KMS-11 (cell line): ENCODE measurements at regions not wholly inside any gene's neighbourhood (a gene's known extent, or its start where the extent isn't known, plus 50 kb on each side); places are given as distances from the start of the nearest gene placed in this dataset.

ENCODE experiments used
- H2AFZ ChIP-seq: fragments of 200-600 bp; sonication (generic); 2 replicates; pipeline ENCODE4 v1.6.1; 2016; ENCODE audit warnings: antibody characterized with exemption, mixed run types, low read depth
- H3K27ac ChIP-seq: fragments of 200-600 bp; sonication (generic); 2 replicates; pipeline ENCODE4 v1.6.1; 2016; ENCODE audit warnings: mild to moderate bottlenecking, mixed run types
- H3K27me3 ChIP-seq: fragments of 200-600 bp; sonication (generic); 2 replicates; pipeline ENCODE4 v1.6.1; 2017; ENCODE audit warnings: mild to moderate bottlenecking, low read depth, mixed run types, moderate library complexity; ENCODE audit not compliant: insufficient read depth
- H3K36me3 ChIP-seq: fragments of 200-600 bp; sonication (generic); 2 replicates; pipeline ENCODE4 v1.6.1; 2017; ENCODE audit warnings: mild to moderate bottlenecking, mixed run types; ENCODE audit not compliant: insufficient read depth
- H3K4me1 ChIP-seq: fragments of 200-600 bp; sonication (generic); 2 replicates; pipeline ENCODE4 v1.6.1; 2016; ENCODE audit warnings: mild to moderate bottlenecking, low read depth, mixed run types; ENCODE audit not compliant: poor library complexity, severe bottlenecking
- H3K4me2 ChIP-seq: fragments of 200-600 bp; sonication (generic); 2 replicates; pipeline ENCODE4 v1.7.0; 2016; ENCODE audit warnings: mild to moderate bottlenecking, mixed run types
- H3K4me3 ChIP-seq: fragments of 200-600 bp; sonication (generic); IDR thresholded peaks from 2 replicates; pipeline ENCODE4 v1.6.1; 2017; ENCODE audit warnings: low read depth, low read length, mixed read lengths; ENCODE audit not compliant: insufficient read depth
- H3K79me2 ChIP-seq: fragments of 200-600 bp; sonication (generic); 2 replicates; pipeline ENCODE4 v1.6.1; 2016; ENCODE audit warnings: low read depth, mixed run types; ENCODE audit not compliant: insufficient read depth
- H3K9ac ChIP-seq: fragments of 200-600 bp; sonication (generic); 2 replicates; pipeline ENCODE4 v1.6.1; 2016; ENCODE audit warnings: mild to moderate bottlenecking, mixed run types
- H4K20me1 ChIP-seq: fragments of 200-600 bp; sonication (generic); 2 replicates; pipeline ENCODE4 v1.6.1; 2016; ENCODE audit warnings: mild to moderate bottlenecking, mixed run types; ENCODE audit not compliant: insufficient read depth
- CTCF ChIP-seq: fragments of 200-600 bp; sonication (generic); conservative IDR thresholded peaks from 2 replicates; pipeline ENCODE4 v1.6.1; 2017; ENCODE audit warnings: low read depth, mild to moderate bottlenecking, antibody characterized with exemption, low read length, moderate library complexity, mixed read lengths

- Histone ChIP-seq H3K9ac (no peak overlapping the region), H3K36me3 (no peaks in the 10 kb centered on the region), H3K79me2 (no peaks in the 10 kb centered on the region), H3K27me3 (no peaks in the 10 kb centered on the region), H3K4me1 (no peaks in the 10 kb centered on the region), H3K27ac (no peak overlapping the region), H3K4me2 (no peak overlapping the region), H4K20me1 (no peaks in the 10 kb centered on the region), H3K4me3 (no peak overlapping the region), H2AFZ (no peak overlapping the region)
- TF ChIP-seq CTCF = no peak
These were observed 375.8 kb upstream of the NFE2L3 start for GRCh38 chr7:25775999-25776743.

DNA sequence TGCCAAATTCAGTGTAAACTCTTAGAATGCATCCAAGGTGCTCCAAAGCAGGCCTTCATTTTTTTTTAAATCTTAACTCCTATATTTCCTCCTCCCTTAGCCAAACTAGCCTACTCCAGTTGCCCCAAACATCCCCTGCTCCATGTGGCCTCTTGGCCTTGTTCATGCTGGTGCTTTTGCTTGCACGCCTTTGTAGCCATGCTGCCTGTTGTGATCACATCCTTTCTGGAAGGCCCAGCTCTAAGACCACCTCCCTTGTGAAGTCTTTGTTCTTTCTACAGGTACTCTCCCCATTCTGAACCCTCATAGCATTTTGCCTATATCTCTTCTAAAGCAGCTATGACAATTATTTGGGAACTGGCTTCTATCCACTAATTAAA lies 375.3 kb upstream of the NFE2L3 start:
- Histone ChIP-seq H3K27ac (no peak overlapping the region), H2AFZ (no peak overlapping the region), H3K4me1 (no peaks in the 10 kb centered on the region), H3K4me3 (no peak overlapping the region), H3K4me2 (no peak overlapping the region), H3K79me2 (no peaks in the 10 kb centered on the region), H3K27me3 (no peaks in the 10 kb centered on the region), H3K9ac (no peak overlapping the region), H3K36me3 (no peaks in the 10 kb centered on the region), H4K20me1 (no peaks in the 10 kb centered on the region)
- no peak for TF ChIP-seq CTCF

DNA sequence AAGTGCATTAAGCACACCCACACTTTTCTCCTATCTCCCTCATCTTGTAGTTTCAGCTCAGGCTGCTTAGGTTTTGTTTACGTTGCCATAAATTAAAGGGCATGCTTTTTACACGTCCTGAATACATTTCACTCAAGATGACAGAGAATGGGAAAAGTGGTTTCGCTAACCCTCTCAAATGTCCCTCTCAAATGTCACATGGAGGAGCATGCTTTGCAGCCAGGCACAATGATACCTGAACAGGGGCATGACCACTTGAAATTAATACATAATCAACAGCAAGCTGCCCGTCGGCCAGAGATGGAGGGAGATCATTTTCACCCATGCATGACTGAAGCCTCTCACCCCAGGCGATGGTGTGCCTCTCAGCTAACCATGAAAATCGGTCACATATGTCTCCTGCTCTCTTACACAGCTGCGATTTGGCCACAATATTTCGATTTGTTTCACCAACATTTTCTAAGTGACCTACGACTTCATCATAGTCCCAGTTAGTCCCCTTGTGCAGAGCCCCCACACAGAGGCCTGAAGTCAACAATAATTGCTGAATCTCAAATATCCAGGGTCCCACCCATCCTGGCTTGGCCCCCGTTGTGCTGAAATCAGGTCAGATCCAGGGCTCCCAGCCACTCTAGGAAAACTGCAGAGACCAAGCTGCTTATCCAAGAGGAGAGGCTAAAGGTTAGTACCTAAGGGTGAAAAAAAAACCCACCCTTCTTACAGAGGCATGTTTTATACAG lies 373.9 kb upstream of the NFE2L3 start:
- Histone ChIP-seq H3K79me2 (no peaks in the 10 kb centered on the region), H3K27ac (no peak overlapping the region), H3K4me1 (no peaks in the 10 kb centered on the region), H2AFZ (no peak overlapping the region), H3K27me3 (no peaks in the 10 kb centered on the region), H4K20me1 (no peaks in the 10 kb centered on the region), H3K36me3 (no peaks in the 10 kb centered on the region), H3K4me2 (no peak overlapping the region), H3K9ac (no peak overlapping the region), H3K4me3 (no peak overlapping the region)
- no peak for TF ChIP-seq CTCF

- H3K27me3 ChIP-seq = no peaks in the 10 kb centered on the region
- H3K9ac ChIP-seq = no peak overlapping the region
- H3K4me2 ChIP-seq = no peak overlapping the region
- no peak overlapping the region for H2AFZ ChIP-seq
- no peaks in the 10 kb centered on the region for H3K4me1 ChIP-seq
- H3K4me3 ChIP-seq = no peak overlapping the region
- H3K27ac ChIP-seq = no peak overlapping the region
- TF ChIP-seq CTCF = no peak
- no peaks in the 10 kb centered on the region for H3K36me3 ChIP-seq
- no peaks in the 10 kb centered on the region for H4K20me1 ChIP-seq
- no peaks in the 10 kb centered on the region for H3K79me2 ChIP-seq
These were observed 372.9 kb upstream of the NFE2L3 start for GRCh38 chr7:25779002-25779546.
